ENCODE measurements at regions not wholly inside any gene's neighbourhood (a gene's known extent, or its start where the extent isn't known, plus 50 kb on each side); places are given as distances from the start of the nearest gene placed in this dataset.

DNA sequence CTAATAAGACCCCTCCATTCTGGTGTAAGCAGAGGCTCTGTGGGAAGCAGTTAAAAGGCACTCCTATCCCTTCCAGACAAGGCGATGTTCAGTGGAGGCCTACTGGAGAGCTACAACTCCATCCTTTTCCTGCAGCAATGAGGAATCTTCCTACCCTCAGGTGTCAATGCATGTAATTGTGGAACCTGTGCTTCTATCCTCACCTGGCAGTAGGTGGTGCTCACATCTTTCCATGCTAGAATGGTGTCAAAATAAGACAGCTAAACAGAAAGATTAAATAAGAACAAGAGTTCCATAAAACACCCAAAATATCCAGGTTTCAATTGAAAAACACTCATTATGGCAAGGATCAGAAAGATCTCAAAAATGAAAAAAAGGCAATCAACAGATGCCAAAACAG is 224.6 kb downstream of the IL15 start:
- TF ChIP-seq, protein P1, sequence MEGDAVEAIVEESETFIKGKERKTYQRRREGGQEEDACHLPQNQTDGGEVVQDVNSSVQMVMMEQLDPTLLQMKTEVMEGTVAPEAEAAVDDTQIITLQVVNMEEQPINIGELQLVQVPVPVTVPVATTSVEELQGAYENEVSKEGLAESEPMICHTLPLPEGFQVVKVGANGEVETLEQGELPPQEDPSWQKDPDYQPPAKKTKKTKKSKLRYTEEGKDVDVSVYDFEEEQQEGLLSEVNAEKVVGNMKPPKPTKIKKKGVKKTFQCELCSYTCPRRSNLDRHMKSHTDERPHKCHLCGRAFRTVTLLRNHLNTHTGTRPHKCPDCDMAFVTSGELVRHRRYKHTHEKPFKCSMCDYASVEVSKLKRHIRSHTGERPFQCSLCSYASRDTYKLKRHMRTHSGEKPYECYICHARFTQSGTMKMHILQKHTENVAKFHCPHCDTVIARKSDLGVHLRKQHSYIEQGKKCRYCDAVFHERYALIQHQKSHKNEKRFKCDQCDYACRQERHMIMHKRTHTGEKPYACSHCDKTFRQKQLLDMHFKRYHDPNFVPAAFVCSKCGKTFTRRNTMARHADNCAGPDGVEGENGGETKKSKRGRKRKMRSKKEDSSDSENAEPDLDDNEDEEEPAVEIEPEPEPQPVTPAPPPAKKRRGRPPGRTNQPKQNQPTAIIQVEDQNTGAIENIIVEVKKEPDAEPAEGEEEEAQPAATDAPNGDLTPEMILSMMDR (IDR thresholded peaks at IDR 0.05) = no peak
- TF ChIP-seq POLR2A (IDR thresholded peaks at IDR 0.05) = no peak
